ENCODE measurements at regions not wholly inside any gene's neighbourhood (a gene's known extent, or its start where the extent isn't known, plus 50 kb on each side); places are given as distances from the start of the nearest gene placed in this dataset.

- TF ChIP-seq CTCF (IDR thresholded peaks at IDR 0.05; ENCODE audit: poor library complexity), result no peak
- TF ChIP-seq EZH2 (IDR thresholded peaks at IDR 0.05; ENCODE audit: borderline replicate concordance), result no peak
- no peak for TF ChIP-seq EZH2phosphoT487 (IDR thresholded peaks at IDR 0.05; ENCODE audit: low read depth, severe bottlenecking, unreplicated experiment)
Measured at GRCh38 chr13:73816702-73817101, 317.5 kb downstream of the KLF12 start.

Data from hepatocyte (in vitro differentiated cells).